ENCODE measurements at regions not wholly inside any gene's neighbourhood (a gene's known extent, or its start where the extent isn't known, plus 50 kb on each side); places are given as distances from the start of the nearest gene placed in this dataset.

- no peak for TF ChIP-seq PREB (CRISPR knock-in tag; IDR thresholded peaks at IDR 0.05; ENCODE audit: borderline replicate concordance)
- no peak for TF ChIP-seq CTCF (IDR thresholded peaks at IDR 0.05)
- TF ChIP-seq GABPB1 (CRISPR knock-in tag; IDR thresholded peaks at IDR 0.05), result no peak
- no peak for TF ChIP-seq ZNF121 (CRISPR knock-in tag; IDR thresholded peaks at IDR 0.05)
Observed at GRCh38 chr14:83467811-83468210, 1934.2 kb upstream of the SEL1L start.

Measured in WTC11 (cell line).